ENCODE measurements at regions not wholly inside any gene's neighbourhood (a gene's known extent, or its start where the extent isn't known, plus 50 kb on each side); places are given as distances from the start of the nearest gene placed in this dataset.

GRCh38 chr6:66326228-66326627 lies 619.2 kb upstream of the EYS start:
- TF ChIP-seq CTCF (IDR thresholded peaks at IDR 0.05; ENCODE audit: borderline replicate concordance, extremely low read depth, low read length, poor library complexity, severe bottlenecking) (no peak), EZH2 (IDR thresholded peaks at IDR 0.05; ENCODE audit: borderline replicate concordance, low read depth, low read length, severe bottlenecking) (no peak)
